Astrocyte (in vitro differentiated cells and primary cell): ENCODE measurements at regions not wholly inside any gene's neighbourhood (a gene's known extent, or its start where the extent isn't known, plus 50 kb on each side); places are given as distances from the start of the nearest gene placed in this dataset.

Experiments used
- DNase-seq: peaks from one replicate; pipeline ENCODE4 v3.0.0-alpha.2; 2010; ENCODE audit warnings: low read depth
- FAIRE-seq: peaks from 2 replicates; lab custom pipeline; 2011; peaks lifted over from hg19 to GRCh38; lab: Jason Lieb, UNC
- H2AFZ ChIP-seq: 2 replicates; pipeline ENCODE4 v1.6.0; 2012; ENCODE audit warnings: low read depth, low read length, inconsistent platforms
- H3K27ac ChIP-seq: 2 replicates; pipeline ENCODE4 v1.5.1; 2011; ENCODE audit warnings: low read depth, low read length, inconsistent platforms
- H3K27me3 ChIP-seq: 2 replicates; pipeline ENCODE4 v1.6.0; 2011; ENCODE audit warnings: low read length, inconsistent platforms; ENCODE audit not compliant: insufficient read depth
- H3K36me3 ChIP-seq: 2 replicates; pipeline ENCODE4 v1.5.1; 2011; ENCODE audit warnings: low read length, inconsistent platforms; ENCODE audit not compliant: insufficient read depth
- H3K4me1 ChIP-seq: 2 replicates; pipeline ENCODE4 v1.5.1; 2011; ENCODE audit warnings: low read length, inconsistent platforms; ENCODE audit not compliant: insufficient read depth
- H3K4me2 ChIP-seq: 2 replicates; pipeline ENCODE4 v1.6.0; 2012; ENCODE audit warnings: low read length, inconsistent platforms
- H3K4me3 ChIP-seq: 2 replicates; pipeline ENCODE4 v1.5.1; 2011; ENCODE audit warnings: low read depth, mild to moderate bottlenecking, low read length, inconsistent platforms; ENCODE audit not compliant: insufficient read depth
- H3K79me2 ChIP-seq: 2 replicates; pipeline ENCODE4 v1.6.0; 2012; ENCODE audit warnings: mild to moderate bottlenecking, low read length, inconsistent platforms; ENCODE audit not compliant: insufficient read depth
- H3K9ac ChIP-seq: 2 replicates; pipeline ENCODE4 v1.6.0; 2012; ENCODE audit warnings: mild to moderate bottlenecking, low read length, inconsistent platforms
- H3K9me3 ChIP-seq: 2 replicates; pipeline ENCODE4 v1.5.1; 2012; ENCODE audit warnings: low read depth, mild to moderate bottlenecking, low read length, inconsistent platforms; ENCODE audit not compliant: insufficient read depth
- H4K20me1 ChIP-seq: 2 replicates; pipeline ENCODE4 v1.6.0; 2012; ENCODE audit warnings: low read length, inconsistent platforms; ENCODE audit not compliant: insufficient read depth
- H3K27ac Mint-ChIP-seq: one replicate; pipeline ENCODE4 v1.8.0; 2021; ENCODE audit warnings: mild to moderate bottlenecking, mixed read lengths; ENCODE audit not compliant: unreplicated experiment
- H3K27me3 Mint-ChIP-seq: one replicate; pipeline ENCODE4 v1.8.0; 2021; ENCODE audit warnings: low read depth, mixed read lengths; ENCODE audit not compliant: unreplicated experiment
- H3K36me3 Mint-ChIP-seq: one replicate; pipeline ENCODE4 v1.8.0; 2021; ENCODE audit warnings: low read depth, mixed read lengths; ENCODE audit not compliant: unreplicated experiment
- H3K4me1 Mint-ChIP-seq: one replicate; pipeline ENCODE4 v1.8.0; 2021; ENCODE audit warnings: low read depth, mixed read lengths; ENCODE audit not compliant: unreplicated experiment
- H3K4me3 Mint-ChIP-seq: one replicate; pipeline ENCODE4 v1.8.0; 2021; ENCODE audit warnings: mild to moderate bottlenecking, moderate library complexity, mixed read lengths; ENCODE audit not compliant: unreplicated experiment
- H3K9me3 Mint-ChIP-seq: one replicate; pipeline ENCODE4 v1.8.0; 2021; ENCODE audit warnings: mild to moderate bottlenecking, mixed read lengths; ENCODE audit not compliant: unreplicated experiment
- CTCF ChIP-seq: IDR thresholded peaks from 2 replicates; pipeline ENCODE4 v1.5.1; 2011; ENCODE audit warnings: low read depth, mild to moderate bottlenecking, inconsistent platforms, low read length, moderate library complexity; ENCODE audit not compliant: insufficient read depth
- EZH2 ChIP-seq: IDR thresholded peaks from 2 replicates; pipeline ENCODE4 v1.6.1; 2012; ENCODE audit warnings: mild to moderate bottlenecking, low read length, inconsistent platforms; ENCODE audit not compliant: insufficient read depth

- Mint-ChIP-seq H3K27me3 (no peaks in the 10 kb centered on the region), H3K36me3 (no peaks in the 10 kb centered on the region), H3K9me3 (no peaks in the 10 kb centered on the region), H3K4me3 (no peak overlapping the region), H3K27ac (no peak overlapping the region), H3K4me1 (peaks cover 10% of the 10 kb centered on the region)
- no peak for FAIRE-seq
- Histone ChIP-seq H3K27ac (no peak overlapping the region), H2AFZ (no peak overlapping the region), H3K4me2 (no peak overlapping the region), H3K27me3 (no peaks in the 10 kb centered on the region), H3K79me2 (no peaks in the 10 kb centered on the region), H4K20me1 (no peaks in the 10 kb centered on the region), H3K9me3 (no peaks in the 10 kb centered on the region), H3K9ac (no peak overlapping the region), H3K4me3 (no peak overlapping the region), H3K4me1 (no peaks in the 10 kb centered on the region), H3K36me3 (no peaks in the 10 kb centered on the region)
- DNase-seq = no peak
- TF ChIP-seq CTCF = no peak
- TF ChIP-seq EZH2 = no peak
Measured at GRCh38 chr2:139293992-139294548, 513.9 kb upstream of the NXPH2 start.

- FAIRE-seq (no peak), DNase-seq (no peak)
- Histone ChIP-seq H3K9ac (no peak overlapping the region), H3K9me3 (no peaks in the 10 kb centered on the region), H2AFZ (no peak overlapping the region), H3K27ac (no peak overlapping the region), H3K27me3 (no peaks in the 10 kb centered on the region), H3K79me2 (no peaks in the 10 kb centered on the region), H3K4me3 (no peak overlapping the region), H3K36me3 (no peaks in the 10 kb centered on the region), H3K4me2 (no peak overlapping the region), H3K4me1 (no peaks in the 10 kb centered on the region), H4K20me1 (no peaks in the 10 kb centered on the region)
- Mint-ChIP-seq H3K27me3 (no peaks in the 10 kb centered on the region), H3K36me3 (no peaks in the 10 kb centered on the region), H3K9me3 (peaks cover 4% of the 10 kb centered on the region), H3K4me1 (no peaks in the 10 kb centered on the region), H3K4me3 (no peak overlapping the region), H3K27ac (no peak overlapping the region)
- no peak for TF ChIP-seq EZH2
- TF ChIP-seq CTCF = no peak
Measured at GRCh38 chr2:139281124-139281523, 500.9 kb upstream of the NXPH2 start.

GRCh38 chr2:139271879-139272278, 491.7 kb upstream of the NXPH2 start:
- peaks cover 1% of the 10 kb centered on the region for H3K9me3 Mint-ChIP-seq
- Histone ChIP-seq H2AFZ (no peak overlapping the region), H3K27ac (no peak overlapping the region), H3K9ac (no peak overlapping the region), H3K9me3 (peaks cover 2% of the 10 kb centered on the region), H3K36me3 (no peaks in the 10 kb centered on the region), H3K4me3 (no peak overlapping the region), H3K79me2 (no peaks in the 10 kb centered on the region), H3K4me2 (no peak overlapping the region), H4K20me1 (no peaks in the 10 kb centered on the region), H3K27me3 (no peaks in the 10 kb centered on the region), H3K4me1 (no peaks in the 10 kb centered on the region)
- no peaks in the 10 kb centered on the region for H3K27me3 Mint-ChIP-seq
- no peak for DNase-seq
- TF ChIP-seq CTCF = no peak
- no peak for TF ChIP-seq EZH2
- no peak for FAIRE-seq
- H3K27ac Mint-ChIP-seq = no peak overlapping the region
- no peaks in the 10 kb centered on the region for H3K36me3 Mint-ChIP-seq
- H3K4me3 Mint-ChIP-seq = no peak overlapping the region
- H3K4me1 Mint-ChIP-seq = no peaks in the 10 kb centered on the region
